Neural crest cell (in vitro differentiated cells): ENCODE measurements at regions not wholly inside any gene's neighbourhood (a gene's known extent, or its start where the extent isn't known, plus 50 kb on each side); places are given as distances from the start of the nearest gene placed in this dataset.

ENCODE experiments used
- DNase-seq: peaks from one replicate; pipeline ENCODE4 v3.0.0; 2021; ENCODE audit warnings: low read depth, mixed read lengths, low spot score
- H3K27ac Mint-ChIP-seq: one replicate; pipeline ENCODE4 v1.8.0; 2021; ENCODE audit warnings: mild to moderate bottlenecking, mixed read lengths; ENCODE audit not compliant: unreplicated experiment
- H3K27me3 Mint-ChIP-seq: 2 replicates; pipeline ENCODE4 v1.8.0; 2021; ENCODE audit warnings: low read depth, mild to moderate bottlenecking, mixed read lengths
- H3K36me3 Mint-ChIP-seq: 2 replicates; pipeline ENCODE4 v1.8.0; 2021; ENCODE audit warnings: low read depth, mild to moderate bottlenecking, mixed read lengths
- H3K4me1 Mint-ChIP-seq: 2 replicates; pipeline ENCODE4 v1.8.0; 2021; ENCODE audit warnings: mixed read lengths
- H3K4me3 Mint-ChIP-seq: one replicate; pipeline ENCODE4 v1.8.0; 2021; ENCODE audit warnings: mild to moderate bottlenecking, mixed read lengths
- H3K9me3 Mint-ChIP-seq: 2 replicates; pipeline ENCODE4 v1.8.0; 2021; ENCODE audit warnings: mixed read lengths
- TF ChIP-seq, protein P1 (sequence below): fragments of 200-600 bp; sonication (generic); conservative IDR thresholded peaks from 2 replicates; pipeline ENCODE4 v1.5.0; 2021; ENCODE audit warnings: antibody characterized with exemption, mild to moderate bottlenecking

- no peak for DNase-seq
- H3K9me3 Mint-ChIP-seq = peaks cover 2% of the 10 kb centered on the region
- no peak overlapping the region for H3K4me3 Mint-ChIP-seq
- H3K36me3 Mint-ChIP-seq = no peaks in the 10 kb centered on the region
- TF ChIP-seq, protein P1, sequence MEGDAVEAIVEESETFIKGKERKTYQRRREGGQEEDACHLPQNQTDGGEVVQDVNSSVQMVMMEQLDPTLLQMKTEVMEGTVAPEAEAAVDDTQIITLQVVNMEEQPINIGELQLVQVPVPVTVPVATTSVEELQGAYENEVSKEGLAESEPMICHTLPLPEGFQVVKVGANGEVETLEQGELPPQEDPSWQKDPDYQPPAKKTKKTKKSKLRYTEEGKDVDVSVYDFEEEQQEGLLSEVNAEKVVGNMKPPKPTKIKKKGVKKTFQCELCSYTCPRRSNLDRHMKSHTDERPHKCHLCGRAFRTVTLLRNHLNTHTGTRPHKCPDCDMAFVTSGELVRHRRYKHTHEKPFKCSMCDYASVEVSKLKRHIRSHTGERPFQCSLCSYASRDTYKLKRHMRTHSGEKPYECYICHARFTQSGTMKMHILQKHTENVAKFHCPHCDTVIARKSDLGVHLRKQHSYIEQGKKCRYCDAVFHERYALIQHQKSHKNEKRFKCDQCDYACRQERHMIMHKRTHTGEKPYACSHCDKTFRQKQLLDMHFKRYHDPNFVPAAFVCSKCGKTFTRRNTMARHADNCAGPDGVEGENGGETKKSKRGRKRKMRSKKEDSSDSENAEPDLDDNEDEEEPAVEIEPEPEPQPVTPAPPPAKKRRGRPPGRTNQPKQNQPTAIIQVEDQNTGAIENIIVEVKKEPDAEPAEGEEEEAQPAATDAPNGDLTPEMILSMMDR = no peak
- no peaks in the 10 kb centered on the region for H3K27me3 Mint-ChIP-seq
- H3K4me1 Mint-ChIP-seq = peaks cover 5% of the 10 kb centered on the region
- H3K27ac Mint-ChIP-seq = no peak overlapping the region
Observed at GRCh38 chr1:94603663-94604062, 62.1 kb upstream of the F3 start.

GRCh38 chr1:94602802-94603625 lies 61.5 kb upstream of the F3 start:
- DNase-seq = no peak
- Mint-ChIP-seq H3K4me3 (no peak overlapping the region), H3K36me3 (no peaks in the 10 kb centered on the region), H3K27ac (no peak overlapping the region), H3K9me3 (peaks cover 2% of the 10 kb centered on the region), H3K27me3 (no peaks in the 10 kb centered on the region), H3K4me1 (peaks cover 3% of the 10 kb centered on the region)
- TF ChIP-seq, protein P1 = no peak

GRCh38 chr1:94602316-94602715 lies 60.8 kb upstream of the F3 start:
- Mint-ChIP-seq H3K9me3 (peaks cover 2% of the 10 kb centered on the region), H3K4me1 (peaks cover 6% of the 10 kb centered on the region), H3K27me3 (no peaks in the 10 kb centered on the region), H3K36me3 (no peaks in the 10 kb centered on the region), H3K27ac (no peak overlapping the region), H3K4me3 (no peak overlapping the region)
- no peak for DNase-seq
- TF ChIP-seq, protein P1 = no peak

DNA sequence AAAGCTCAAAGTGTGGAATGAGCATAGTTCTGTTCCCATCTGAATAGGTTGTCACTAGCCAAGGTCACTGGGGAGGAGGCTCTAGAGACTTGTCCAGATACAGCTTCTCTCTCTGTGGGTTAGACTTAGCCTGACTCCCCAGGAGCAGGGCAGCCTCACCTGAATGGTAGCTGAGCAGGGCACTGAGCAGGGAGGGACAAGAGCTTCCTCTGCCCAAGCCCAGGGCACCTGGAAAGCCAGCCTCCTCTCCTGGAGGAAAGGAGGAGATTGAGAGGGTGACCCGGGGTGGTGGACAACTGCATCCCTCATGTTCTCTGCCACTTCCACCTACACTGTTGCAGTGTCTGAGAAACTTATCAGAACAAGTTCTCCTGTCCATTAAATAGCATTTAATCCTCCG lies 59.0 kb upstream of the F3 start:
- TF ChIP-seq, protein P1 = no peak
- H3K36me3 Mint-ChIP-seq = no peaks in the 10 kb centered on the region

DNA sequence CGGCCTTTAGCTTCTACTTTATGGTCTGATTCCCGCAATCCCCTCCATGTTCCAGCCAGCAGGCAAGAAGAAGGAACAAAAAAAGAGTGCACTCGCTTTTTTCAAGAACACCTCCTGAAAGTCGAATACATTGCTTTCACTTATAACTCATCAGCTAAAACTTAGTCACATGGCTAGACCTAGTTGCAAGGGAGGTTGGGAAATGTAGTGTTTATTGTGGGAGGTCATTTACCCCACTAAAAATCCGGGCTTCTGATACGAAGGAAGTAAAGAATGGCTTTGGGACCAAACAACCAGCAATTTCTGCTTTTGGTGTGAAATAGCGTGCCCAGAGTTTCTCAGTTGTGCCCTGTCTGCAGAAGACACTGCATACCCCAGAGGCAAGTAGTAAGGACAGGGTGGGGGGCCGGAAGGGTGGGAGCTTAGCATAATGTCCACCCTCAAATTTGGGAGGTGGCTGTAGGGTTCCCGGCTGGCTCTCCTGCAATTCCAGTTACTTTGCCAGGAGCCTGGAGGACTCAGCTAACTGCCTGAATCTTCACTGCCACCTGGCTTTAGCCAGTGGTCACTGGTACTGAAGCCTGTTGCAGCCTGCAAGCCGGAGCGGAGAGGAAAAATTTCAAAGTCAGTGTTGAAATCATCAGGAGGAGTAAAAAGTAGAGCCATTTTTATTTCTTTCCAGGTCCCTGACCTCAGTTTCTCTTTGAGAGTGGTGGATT lies 57.7 kb upstream of the F3 start:
- Mint-ChIP-seq H3K27me3 (no peaks in the 10 kb centered on the region), H3K36me3 (no peaks in the 10 kb centered on the region), H3K9me3 (no peaks in the 10 kb centered on the region), H3K4me1 (peaks cover 22% of the 10 kb centered on the region), H3K27ac (no peak overlapping the region), H3K4me3 (no peak overlapping the region)
- TF ChIP-seq, protein P1 = peak; percentile 27
- DNase-seq = no peak

More for the DNA sequence above, 59.0 kb upstream of the F3 start:
- no peak overlapping the region for H3K27ac Mint-ChIP-seq
- no peaks in the 10 kb centered on the region for H3K9me3 Mint-ChIP-seq
- no peaks in the 10 kb centered on the region for H3K27me3 Mint-ChIP-seq
- H3K4me1 Mint-ChIP-seq = peaks cover 13% of the 10 kb centered on the region
- H3K4me3 Mint-ChIP-seq = no peak overlapping the region
- DNase-seq = no peak
